ENCODE measurements at regions not wholly inside any gene's neighbourhood (a gene's known extent, or its start where the extent isn't known, plus 50 kb on each side); places are given as distances from the start of the nearest gene placed in this dataset.

DNA sequence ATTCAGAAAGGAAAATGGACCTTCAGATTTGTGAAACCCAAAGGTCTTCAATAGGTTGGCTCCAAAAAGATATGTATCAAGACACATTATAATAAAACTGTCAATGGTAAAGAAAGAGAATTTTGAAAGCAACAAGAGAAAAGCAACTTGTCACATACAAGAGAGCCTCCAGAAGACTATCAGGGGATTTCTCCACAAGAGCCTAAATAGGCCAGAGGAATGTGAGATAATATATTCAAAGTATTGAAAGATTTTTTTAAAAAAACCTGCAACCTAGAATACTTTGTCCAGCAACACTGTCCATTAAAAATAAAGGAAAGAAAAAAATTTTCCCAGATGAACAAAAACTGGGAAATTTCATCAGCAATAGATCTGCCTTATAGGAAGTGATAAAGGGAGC, 869.6 kb upstream of the ADGRL2 start:
- no peak for DNase-seq

DNA sequence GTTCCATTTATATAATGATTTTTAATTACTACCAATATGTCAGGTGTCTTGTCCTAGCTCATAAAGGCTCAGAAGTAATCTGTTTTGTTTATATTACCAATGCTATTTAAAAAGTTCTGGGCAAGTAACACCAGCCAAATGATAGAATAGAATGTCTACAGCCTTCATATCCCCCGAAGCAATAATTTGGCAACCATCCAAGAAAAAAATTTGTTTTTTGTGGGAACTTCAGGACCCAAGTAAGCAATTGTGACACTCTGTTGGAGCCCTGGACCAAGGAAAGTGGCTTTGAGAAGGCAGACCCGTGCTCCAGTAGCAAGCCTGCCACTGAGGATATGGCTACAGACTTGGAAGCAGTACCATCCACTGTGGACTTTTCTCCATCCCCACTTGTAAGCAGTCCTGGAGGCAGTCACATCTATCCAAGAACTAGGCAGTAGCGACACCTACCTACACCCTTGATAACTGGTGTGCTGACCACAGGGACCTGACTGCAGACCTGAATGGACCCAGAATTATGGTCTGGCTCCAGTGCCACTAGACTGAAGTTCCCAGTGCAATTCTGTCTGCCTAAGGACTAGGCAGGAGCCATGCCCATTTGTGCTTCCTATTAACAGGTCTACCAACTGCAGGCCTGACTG, 870.7 kb upstream of the ADGRL2 start:
- no peak for DNase-seq

DNA sequence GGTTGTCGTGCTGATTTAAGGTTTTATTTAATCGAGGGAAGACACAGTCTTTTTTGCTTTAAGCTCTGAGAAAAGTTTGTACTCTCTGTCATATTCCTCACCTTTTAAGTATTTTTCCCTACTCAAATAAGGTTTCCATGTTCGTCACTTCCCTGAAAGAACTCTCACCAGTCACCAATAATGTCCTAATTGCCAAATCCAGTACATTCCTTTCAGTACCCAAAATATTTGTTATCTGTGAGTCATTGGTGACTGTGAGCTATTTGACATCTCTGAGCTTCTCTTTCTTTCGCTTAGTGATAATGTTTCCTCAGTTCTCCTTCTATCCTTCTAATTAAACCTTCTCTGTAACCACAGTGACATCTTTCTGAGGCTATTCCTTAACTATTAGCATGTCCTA, 874.2 kb upstream of the ADGRL2 start:
- DNase-seq = no peak

DNA sequence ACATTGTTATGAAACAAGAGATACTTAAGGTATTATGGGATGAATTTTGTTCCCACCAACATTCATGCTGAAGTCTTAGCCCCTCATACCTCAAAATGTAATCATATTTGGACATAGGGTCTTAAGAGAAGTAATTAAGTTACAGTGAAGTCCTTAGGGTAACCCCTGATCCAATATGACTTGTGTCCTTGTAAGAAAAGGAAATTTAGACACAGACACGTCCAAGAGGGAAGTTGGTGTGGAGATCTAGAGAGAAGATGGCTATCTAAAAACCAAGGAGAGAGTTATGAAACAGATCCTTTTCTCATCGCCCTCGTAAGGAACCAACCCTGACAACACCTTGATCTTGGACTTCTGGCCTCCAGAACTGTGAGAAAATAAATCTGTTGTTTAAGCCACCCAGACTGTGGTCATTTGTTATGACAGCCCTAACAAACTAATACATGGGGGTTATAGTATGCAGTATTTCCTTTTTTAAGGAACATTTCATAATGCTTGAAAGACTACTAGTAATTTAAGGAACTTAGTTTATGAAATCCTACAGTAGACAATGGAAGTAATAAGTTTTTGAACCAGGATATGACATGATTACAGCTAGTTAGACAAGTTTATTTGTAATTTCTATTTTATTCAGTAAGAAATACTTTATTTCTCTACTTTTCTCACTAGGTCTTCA, 875.5 kb upstream of the ADGRL2 start:
- no peak for DNase-seq

DNA sequence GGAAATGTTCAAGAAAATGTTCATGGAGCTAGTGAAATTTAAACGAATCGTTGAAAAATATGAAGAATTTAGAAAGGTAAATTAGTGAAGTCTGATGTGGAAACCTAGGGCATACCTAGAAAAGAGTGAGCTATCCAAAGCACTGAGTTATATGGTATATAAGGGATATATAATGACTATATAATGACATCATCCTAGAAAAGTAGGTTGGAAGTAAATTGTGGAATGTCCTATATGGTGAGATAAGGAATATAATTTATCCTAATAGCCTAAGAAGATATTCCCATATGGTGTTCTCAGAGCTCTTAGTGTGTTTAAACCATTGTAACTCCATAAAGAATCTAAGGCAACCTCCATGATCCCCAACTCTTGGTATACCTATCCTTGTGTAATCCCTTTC, 876.4 kb upstream of the ADGRL2 start:
- DNase-seq = no peak

DNA sequence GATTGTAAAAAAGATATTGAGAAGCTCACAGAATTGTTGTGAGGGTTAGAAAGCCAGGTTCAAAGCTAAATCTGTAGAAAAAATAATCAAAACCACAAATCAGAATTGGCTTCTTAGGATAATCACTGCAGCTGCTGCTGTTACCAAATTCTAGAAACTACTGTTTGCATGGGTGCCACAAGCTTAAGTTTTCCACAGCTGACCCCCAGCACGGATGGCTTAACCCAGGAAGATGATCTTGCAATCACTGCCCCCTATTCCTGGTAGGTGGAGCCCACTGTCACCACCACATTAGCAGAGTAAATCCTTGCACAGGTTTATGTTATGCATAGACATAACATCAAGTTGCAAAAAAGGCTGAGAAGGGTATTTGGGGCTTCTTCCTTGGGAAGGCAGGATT, 877.8 kb upstream of the ADGRL2 start:
- DNase-seq = no peak

DNA sequence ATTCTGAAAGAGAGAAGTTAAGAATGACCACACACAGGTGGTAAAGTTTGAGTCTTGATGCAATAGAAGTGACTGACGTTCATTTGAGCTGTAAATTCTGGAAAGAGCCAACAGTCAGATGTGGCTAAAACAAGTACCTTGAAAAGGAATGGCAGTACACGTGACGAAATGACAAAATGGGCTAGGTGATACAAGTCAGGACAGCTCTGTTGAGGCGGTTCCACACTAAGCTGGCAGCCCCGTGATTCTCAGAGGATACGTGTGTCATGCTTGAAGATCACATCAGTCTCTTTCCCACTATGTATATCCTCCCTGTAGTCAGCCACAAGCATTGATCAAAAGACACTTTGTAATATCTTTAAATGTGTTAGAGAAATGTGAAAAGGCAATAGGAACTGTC, 881.3 kb upstream of the ADGRL2 start:
- no peak for DNase-seq

DNA sequence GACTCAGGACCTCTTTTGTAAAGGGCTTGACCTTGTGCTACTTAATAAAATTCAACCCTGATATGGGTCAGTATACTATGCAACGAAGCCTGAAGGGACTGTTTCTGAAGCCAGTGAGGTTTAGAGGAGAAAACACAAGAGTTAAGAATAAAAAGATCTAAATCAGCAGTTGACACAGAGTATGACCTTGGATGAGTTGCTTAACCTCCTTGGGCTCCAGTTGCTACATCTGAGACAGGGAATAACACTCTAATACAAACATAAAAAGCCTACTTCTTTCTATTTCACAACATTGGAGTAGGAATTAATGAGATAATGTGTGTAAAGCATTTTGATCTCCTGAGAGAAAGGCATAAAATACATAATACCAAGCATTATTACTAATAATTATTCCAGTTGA, 882.4 kb upstream of the ADGRL2 start:
- no peak for DNase-seq

DNA sequence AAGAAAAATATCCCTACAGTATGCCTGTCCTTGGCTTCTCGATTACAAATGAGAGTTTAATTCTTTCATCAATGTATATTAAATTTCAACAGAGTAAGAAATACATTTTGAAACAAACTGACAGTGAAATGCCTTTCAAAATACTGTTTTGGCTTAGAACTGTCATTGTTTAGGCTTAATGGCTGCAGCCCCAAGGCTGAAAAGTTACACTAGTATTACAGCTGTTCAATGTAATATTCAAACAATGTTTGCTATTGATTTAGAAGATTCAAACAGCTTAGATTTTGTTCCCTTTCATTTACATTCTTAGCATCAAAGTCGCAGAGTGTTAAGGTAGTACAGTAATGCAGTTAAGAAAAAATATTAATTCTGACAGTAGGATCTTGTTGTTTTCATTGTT, 882.9 kb upstream of the ADGRL2 start:
- no peak for DNase-seq

DNA sequence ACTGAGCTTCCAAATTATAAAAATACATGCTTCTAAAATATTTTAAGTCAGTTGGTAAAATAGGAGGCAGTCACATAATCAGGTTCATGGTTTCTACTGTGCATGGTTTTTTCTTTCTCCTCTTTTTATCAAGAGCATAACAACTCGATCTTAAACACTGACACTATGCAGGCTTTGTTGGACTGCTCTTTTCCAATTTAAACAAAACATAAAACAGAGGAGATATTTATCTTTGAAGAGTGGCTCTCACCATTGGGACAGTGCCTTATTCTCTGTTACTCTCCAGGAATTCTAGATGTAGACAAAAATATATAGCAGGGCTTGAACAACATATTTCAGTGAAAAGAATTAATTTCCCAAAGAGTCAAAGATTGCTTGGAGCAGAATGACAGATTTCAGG, 883.5 kb upstream of the ADGRL2 start:
- no peak for DNase-seq

DNA sequence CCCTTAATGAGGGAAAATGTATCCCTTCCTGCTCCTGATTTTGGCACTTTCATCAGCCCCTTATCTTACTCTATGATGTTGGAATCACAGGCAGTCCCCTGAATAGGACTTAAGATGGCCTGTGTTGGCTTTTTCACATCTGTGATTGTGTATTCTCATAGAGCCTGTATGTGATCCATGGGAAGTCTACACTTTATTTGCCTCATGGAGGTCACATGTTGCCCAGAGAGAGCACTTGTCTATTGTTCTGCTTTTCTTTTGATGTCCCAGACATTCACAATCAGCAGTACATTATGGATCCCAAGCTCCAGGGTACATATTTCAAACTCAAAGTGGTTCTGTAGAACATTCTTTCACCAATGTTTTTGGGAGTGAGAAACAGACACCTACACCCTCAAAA, 885.2 kb upstream of the ADGRL2 start:
- no peak for DNase-seq

DNA sequence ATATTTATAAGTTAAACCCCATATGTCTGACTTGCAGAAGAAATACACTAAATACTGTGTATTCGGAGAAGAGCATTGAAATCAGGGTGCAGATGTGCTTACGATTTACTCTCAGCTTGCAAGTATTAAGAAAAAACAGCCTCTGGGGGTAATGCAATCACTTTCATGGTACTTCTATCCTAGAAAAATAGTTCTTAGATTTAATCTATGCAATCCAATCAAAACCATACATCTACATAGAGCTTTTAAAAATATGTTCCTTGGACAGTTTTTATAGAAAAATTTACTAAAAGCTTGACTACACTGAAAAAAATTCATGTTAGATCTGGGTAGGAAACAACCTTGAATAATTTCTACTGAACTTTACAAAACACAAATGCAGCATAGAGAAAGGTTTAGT, 890.3 kb upstream of the ADGRL2 start:
- DNase-seq = no peak

DNA sequence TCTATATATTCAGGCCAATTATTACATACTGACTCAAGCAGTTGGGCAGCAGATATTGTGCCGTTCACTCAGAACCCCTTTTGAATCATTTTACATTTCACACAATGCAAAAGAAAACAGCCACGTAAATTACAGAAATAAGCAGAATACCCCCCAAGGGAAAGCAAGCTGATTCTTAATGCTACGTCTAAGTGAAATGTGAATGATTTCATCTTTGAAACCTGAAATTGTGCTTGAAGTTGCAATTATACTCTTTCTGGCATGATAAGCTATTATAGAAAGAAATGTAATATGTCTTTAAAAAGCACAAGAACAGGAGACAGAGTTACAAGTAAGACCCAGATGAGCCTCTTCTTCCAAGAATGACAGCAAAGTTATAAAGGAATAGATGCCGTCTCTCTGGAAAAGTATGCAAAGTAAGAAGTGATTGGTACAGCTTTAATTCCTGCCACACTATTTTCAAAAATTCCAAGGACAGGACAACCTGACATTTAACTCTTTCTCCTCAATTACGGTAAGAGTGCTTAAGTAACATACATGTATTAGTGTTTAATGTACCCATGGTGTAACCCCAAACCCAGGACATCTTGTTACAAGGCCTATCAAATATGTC, 891.5 kb upstream of the ADGRL2 start:
- DNase-seq = no peak

DNA sequence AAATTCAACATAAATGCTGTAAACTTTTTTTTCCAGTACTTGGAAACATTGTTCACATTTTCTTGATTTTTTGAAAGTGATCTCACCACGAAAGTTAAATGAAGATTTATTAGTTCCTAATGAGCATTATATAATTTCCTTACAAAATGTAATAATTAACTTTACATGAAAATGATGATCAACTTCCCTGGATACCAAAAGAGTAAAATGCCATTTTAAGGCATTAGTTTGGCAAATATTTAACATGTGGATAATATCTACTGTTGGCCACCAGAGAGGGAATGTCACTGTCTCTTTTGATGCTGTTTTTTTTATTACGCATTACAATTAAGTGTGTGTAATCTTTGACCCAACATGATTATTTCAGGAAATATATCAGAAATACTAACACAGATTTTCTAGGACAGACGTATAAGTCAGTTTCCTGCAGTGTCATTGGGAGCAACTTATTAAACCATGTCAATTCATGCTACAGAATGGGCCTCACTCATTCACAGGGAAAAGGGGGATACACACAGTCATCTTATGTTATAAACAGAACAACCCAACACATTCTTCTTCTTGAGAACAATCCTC, 903.9 kb upstream of the ADGRL2 start:
- no peak for DNase-seq

DNA sequence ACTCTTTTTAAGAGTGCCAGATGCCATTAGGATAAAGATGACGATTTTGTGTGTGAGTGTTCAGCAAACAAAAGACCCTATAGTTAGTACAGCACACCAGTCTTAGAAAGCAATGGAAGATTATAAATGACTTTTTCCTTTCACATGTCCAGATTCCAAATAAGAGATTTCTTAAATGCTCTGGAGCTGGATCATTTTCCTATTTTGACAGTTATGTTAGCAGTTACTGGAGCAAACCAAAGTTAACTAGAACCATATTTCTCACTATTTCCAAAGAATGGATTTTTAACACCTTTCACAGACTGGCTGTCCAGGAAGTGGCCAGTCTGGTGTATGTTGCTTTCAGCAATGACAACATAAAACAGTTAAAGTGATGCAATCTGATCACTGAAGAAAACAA, 905.8 kb upstream of the ADGRL2 start:
- no peak for DNase-seq

DNA sequence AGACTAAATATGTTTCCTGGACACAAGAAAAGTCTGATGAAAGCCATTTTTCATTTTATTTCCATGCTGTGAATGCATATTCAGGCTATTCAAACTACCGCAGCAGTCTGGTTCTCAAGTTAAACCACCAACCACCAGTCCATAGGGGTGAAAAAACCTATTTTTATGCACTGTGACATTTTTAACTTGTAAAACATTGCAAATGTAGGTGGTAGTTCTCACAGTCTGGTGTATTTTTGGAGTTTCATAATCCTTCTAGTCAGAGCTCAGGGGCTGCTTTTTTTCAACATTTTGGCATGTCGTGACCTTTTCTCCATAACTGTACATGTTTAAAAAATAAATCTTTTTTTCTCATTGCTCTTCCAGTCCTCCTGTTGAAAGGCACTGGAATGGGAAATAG, 907.6 kb upstream of the ADGRL2 start:
- no peak for DNase-seq

DNA sequence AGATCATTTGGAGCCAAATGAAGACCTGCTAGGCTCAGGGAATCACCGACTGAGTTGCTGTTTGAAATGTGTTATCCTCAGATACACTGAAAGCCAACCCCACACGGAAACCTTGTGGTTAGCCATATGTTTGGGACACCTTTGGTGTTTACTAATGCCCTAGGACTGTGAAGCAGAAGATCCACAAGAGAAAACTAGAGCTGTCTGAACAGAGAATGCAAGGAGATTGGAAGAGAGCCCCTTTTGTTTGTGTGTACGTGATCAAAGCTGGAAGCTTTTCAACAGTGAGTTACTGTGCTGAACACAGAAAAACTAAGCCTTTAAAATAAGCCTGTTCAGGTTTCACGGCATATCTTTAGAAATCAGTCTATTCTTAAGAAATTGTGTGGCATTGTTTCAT, 908.2 kb upstream of the ADGRL2 start:
- DNase-seq = peak in 1 of 2 experiments; percentile 30

DNA sequence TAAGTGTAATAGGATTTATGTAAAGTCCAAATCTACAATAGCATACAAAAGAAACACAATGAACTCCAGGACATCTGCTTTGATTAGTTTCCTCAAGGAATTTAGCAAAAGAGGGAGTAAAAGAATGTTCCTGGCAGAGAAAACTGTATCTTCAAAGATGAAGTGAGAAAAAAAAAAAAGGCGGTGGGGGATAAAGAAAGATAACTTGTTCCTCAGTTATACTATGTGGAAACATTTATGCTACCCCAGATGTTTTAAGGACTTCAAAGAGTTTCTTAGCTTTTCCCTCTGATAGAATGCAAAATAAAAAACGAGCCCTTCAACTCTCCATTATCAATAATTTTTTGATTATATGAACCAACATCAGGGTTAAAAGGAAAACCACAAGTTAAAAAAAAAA, 908.9 kb upstream of the ADGRL2 start:
- DNase-seq = no peak

DNA sequence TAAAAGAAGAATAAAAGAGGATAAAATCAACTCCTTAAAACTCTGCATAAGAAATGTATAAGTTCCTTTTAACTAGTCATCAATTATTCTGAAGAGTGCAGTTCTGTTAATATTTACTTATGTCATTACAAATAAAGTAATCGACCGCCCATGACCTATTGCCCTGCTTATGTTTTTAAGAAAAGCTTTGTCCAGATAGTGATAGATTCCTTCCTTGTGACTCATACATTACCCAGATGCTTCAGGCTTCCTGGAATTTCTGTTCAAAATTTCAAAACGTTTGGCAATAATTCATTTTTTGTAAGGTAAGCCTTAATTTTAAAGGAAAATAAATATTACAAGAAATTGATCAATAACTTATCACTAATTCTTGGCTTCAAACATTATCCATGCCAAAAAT, 918.2 kb upstream of the ADGRL2 start:
- no peak for DNase-seq

DNA sequence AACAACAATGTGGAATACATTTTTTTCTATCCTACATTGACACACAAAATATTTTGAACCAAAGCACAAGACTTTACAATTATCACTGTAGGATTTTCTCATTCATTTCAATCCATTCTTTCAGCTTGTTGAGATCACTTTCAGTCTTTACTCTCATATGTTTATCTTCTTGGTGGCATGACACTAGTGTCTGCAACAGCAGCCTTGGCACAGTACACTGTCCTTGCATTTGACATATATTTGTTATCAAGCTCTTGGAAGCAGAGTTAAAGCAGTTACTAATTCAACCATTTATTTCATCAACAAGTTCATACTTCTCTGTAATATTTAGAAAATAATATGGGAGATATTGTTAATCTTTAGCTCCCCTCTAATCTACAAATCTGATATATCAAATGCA, 922.4 kb upstream of the ADGRL2 start:
- peak in 1 of 2 experiments; percentile 13 for DNase-seq

DNA sequence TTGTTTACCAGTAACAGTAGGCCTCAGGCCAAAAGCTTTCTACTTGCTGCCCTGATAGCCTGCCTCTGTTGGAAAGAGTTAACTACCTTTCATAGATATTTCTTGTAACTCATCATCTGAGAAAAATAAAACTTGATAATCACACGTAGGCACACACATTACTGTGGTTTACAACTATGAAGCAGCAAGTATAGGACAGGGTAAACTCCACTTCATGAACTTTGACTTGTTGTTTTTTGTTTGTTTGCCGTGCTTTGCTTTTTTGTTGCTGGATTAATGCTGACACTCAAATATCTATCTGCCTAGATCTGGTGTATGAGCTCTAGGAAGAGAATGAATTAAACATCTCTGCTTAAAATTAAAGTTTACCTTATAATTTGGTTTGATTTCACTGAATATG, 924.7 kb upstream of the ADGRL2 start:
- DNase-seq = no peak

DNA sequence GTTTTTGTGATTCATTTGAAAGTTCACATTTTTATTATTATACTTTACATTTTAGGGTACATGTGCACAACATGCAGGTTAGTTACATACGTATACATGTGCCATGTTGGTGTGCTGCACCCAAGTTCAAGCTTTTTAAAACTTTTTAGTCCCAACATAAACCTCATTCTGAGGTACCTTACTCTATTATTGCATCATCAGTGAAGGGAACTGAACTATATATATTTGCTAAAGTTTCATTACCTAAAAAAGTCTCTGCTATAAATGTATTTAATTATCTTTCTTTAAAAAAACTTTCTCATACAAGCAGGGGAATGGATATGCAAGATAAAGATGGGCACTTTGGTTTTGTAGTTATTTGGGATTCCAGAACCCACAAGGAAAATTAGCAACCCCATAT, 931.4 kb upstream of the ADGRL2 start:
- no peak for DNase-seq

DNA sequence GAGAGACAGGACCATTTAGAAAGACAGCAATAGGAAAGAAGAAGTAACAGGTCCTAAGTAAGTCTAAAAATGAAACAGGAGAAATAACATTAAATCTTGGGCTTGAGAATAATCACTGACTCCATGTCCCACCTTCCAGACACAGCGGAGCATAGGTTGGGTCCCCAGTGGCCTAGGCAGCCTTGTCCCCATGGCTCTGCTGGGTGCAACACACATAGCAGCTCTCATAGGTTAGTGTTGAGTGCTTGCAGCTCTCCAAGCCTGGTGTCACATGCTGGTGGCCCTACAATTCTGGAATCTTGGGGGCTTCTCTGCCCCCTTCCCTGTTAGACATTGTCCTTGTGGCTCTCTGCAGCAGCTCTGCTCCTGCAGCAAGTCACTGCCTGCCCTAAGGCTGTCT, 952.8 kb upstream of the ADGRL2 start:
- no peak for DNase-seq

DNA sequence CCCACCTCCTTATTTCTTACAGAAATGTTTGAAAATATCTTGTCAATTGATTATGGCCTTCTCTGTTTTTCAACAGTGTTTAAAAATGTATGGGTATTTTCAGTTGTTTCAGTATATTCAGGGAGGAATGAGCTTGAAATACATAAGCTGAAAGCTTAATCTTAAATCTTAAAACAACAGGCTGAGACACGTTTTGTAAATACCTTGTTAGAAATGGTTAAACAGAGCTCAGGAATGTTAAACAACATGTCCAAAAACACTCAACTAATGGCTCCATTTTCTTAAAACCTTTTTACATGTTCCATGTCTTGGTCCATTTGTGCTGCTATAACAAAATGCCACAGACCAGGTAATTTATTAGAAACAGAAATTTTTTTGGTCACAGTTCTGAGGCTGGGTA, 953.8 kb upstream of the ADGRL2 start:
- DNase-seq = no peak
